ENCODE measurements at regions not wholly inside any gene's neighbourhood (a gene's known extent, or its start where the extent isn't known, plus 50 kb on each side); places are given as distances from the start of the nearest gene placed in this dataset.

- Mint-ChIP-seq H3K4me3 (ENCODE audit: unreplicated experiment) (no peak overlapping the region), H3K9me3 (ENCODE audit: unreplicated experiment) (peaks cover 7% of the 10 kb centered on the region), H3K27ac (ENCODE audit: unreplicated experiment) (peak overlapping the region; percentile 27), H3K27me3 (ENCODE audit: unreplicated experiment) (peaks cover 2% of the 10 kb centered on the region), H3K36me3 (ENCODE audit: unreplicated experiment) (peaks cover 14% of the 10 kb centered on the region), H3K4me1 (ENCODE audit: unreplicated experiment) (peaks cover 51% of the 10 kb centered on the region)
- no peak for TF ChIP-seq CTCF (IDR thresholded peaks at IDR 0.05)
- no peak for DNase-seq (ENCODE audit: extremely low spot score, unreplicated experiment)
Measured at GRCh38 chr10:58030208-58030607, 237.5 kb downstream of the IPMK start.

- Mint-ChIP-seq H3K4me1 (ENCODE audit: unreplicated experiment) (peaks cover 60% of the 10 kb centered on the region), H3K4me3 (ENCODE audit: unreplicated experiment) (no peak overlapping the region), H3K9me3 (ENCODE audit: unreplicated experiment) (no peaks in the 10 kb centered on the region), H3K27ac (ENCODE audit: unreplicated experiment) (peak overlapping the region; percentile 78), H3K36me3 (ENCODE audit: unreplicated experiment) (peaks cover 4% of the 10 kb centered on the region), H3K27me3 (ENCODE audit: unreplicated experiment) (no peaks in the 10 kb centered on the region)
- TF ChIP-seq CTCF (IDR thresholded peaks at IDR 0.05), result no peak
- no peak for DNase-seq (ENCODE audit: extremely low spot score, unreplicated experiment)
Measured at GRCh38 chr10:58028597-58029366, 238.9 kb downstream of the IPMK start.

GRCh38 chr10:58027426-58027825 is 240.3 kb downstream of the IPMK start:
- peak overlapping the region; percentile 78 for H3K27ac Mint-ChIP-seq (ENCODE audit: unreplicated experiment)

GRCh38 chr10:58026036-58026435 is 241.7 kb downstream of the IPMK start:
- no peak overlapping the region for H3K27ac Mint-ChIP-seq (ENCODE audit: unreplicated experiment)
- H3K36me3 Mint-ChIP-seq (ENCODE audit: unreplicated experiment), result peaks cover 2% of the 10 kb centered on the region
- H3K9me3 Mint-ChIP-seq (ENCODE audit: unreplicated experiment), result peaks cover 4% of the 10 kb centered on the region
- H3K4me3 Mint-ChIP-seq (ENCODE audit: unreplicated experiment), result no peak overlapping the region
- H3K27me3 Mint-ChIP-seq (ENCODE audit: unreplicated experiment), result no peaks in the 10 kb centered on the region
- no peak for TF ChIP-seq CTCF (IDR thresholded peaks at IDR 0.05)
- H3K4me1 Mint-ChIP-seq (ENCODE audit: unreplicated experiment), result peaks cover 76% of the 10 kb centered on the region
- DNase-seq (ENCODE audit: extremely low spot score, unreplicated experiment), result no peak

More at GRCh38 chr10:58027426-58027825, 240.3 kb downstream of the IPMK start:
- H3K27me3 Mint-ChIP-seq (ENCODE audit: unreplicated experiment), result no peaks in the 10 kb centered on the region
- peaks cover 2% of the 10 kb centered on the region for H3K36me3 Mint-ChIP-seq (ENCODE audit: unreplicated experiment)
- no peak for DNase-seq (ENCODE audit: extremely low spot score, unreplicated experiment)
- peaks cover 73% of the 10 kb centered on the region for H3K4me1 Mint-ChIP-seq (ENCODE audit: unreplicated experiment)
- no peaks in the 10 kb centered on the region for H3K9me3 Mint-ChIP-seq (ENCODE audit: unreplicated experiment)
- no peak for TF ChIP-seq CTCF (IDR thresholded peaks at IDR 0.05)
- H3K4me3 Mint-ChIP-seq (ENCODE audit: unreplicated experiment), result no peak overlapping the region

GRCh38 chr10:58023341-58024073 is 244.2 kb downstream of the IPMK start:
- no peak for DNase-seq (ENCODE audit: extremely low spot score, unreplicated experiment)
- TF ChIP-seq CTCF (IDR thresholded peaks at IDR 0.05), result no peak
- Mint-ChIP-seq H3K36me3 (ENCODE audit: unreplicated experiment) (peaks cover 7% of the 10 kb centered on the region), H3K4me3 (ENCODE audit: unreplicated experiment) (peak overlapping the region; percentile 20), H3K9me3 (ENCODE audit: unreplicated experiment) (peaks cover 4% of the 10 kb centered on the region), H3K27ac (ENCODE audit: unreplicated experiment) (peak overlapping the region; percentile 90), H3K4me1 (ENCODE audit: unreplicated experiment) (peaks cover 58% of the 10 kb centered on the region), H3K27me3 (ENCODE audit: unreplicated experiment) (no peaks in the 10 kb centered on the region)

Measured in osteocyte (in vitro differentiated cells).